ENCODE measurements at regions not wholly inside any gene's neighbourhood (a gene's known extent, or its start where the extent isn't known, plus 50 kb on each side); places are given as distances from the start of the nearest gene placed in this dataset.
"Not testable (repeated sequence)": the region's sequence is repeated elsewhere in the genome, so short reads cannot be mapped to it uniquely, and the experiment has no call there.

GRCh38 chr5:67921004-67921601, 294.5 kb upstream of the PIK3R1 start:
- H3K9me3 ChIP-seq (ENCODE audit: control insufficient read depth in 5 of 5, low read length in 5 of 5), result peaks cover 0 to 6% (median 0%) of the 10 kb centered on the region in 5 donors

GRCh38 chr5:67919532-67919931, 296.0 kb upstream of the PIK3R1 start:
- not testable (repeated sequence) for H3K27ac ChIP-seq (ENCODE audit: low read depth, low read length); H3K9me3 ChIP-seq (ENCODE audit: control insufficient read depth in 5 of 5, low read length in 5 of 5); H3K4me3 ChIP-seq (ENCODE audit: low read depth in 1 of 5, low read length in 5 of 5); H3K9ac ChIP-seq (ENCODE audit: low read length in 5 of 5); H3K36me3 ChIP-seq (ENCODE audit: control insufficient read depth in 5 of 5, insufficient read depth in 5 of 5, low read length in 5 of 5); H3K27me3 ChIP-seq (ENCODE audit: control insufficient read depth in 5 of 5, insufficient read depth in 4 of 5, low read length in 5 of 5)
- peaks cover 0 to 31% (median 14%) of the 10 kb centered on the region in 5 donors for H3K4me1 ChIP-seq (ENCODE audit: control insufficient read depth in 5 of 5, insufficient read depth in 5 of 5, low read length in 5 of 5)

More at GRCh38 chr5:67921004-67921601, 294.5 kb upstream of the PIK3R1 start:
- no peak overlapping the region for H3K9ac ChIP-seq (ENCODE audit: low read length in 5 of 5)
- H3K27me3 ChIP-seq (ENCODE audit: control insufficient read depth in 5 of 5, insufficient read depth in 4 of 5, low read length in 5 of 5), result no peaks in the 10 kb centered on the region
- H3K27ac ChIP-seq (ENCODE audit: low read depth, low read length), result no peak overlapping the region
- no peak overlapping the region for H3K4me3 ChIP-seq (ENCODE audit: low read depth in 1 of 5, low read length in 5 of 5)
- no peaks in the 10 kb centered on the region for H3K36me3 ChIP-seq (ENCODE audit: control insufficient read depth in 5 of 5, insufficient read depth in 5 of 5, low read length in 5 of 5)
- peaks cover 0 to 16% (median 2%) of the 10 kb centered on the region in 5 donors for H3K4me1 ChIP-seq (ENCODE audit: control insufficient read depth in 5 of 5, insufficient read depth in 5 of 5, low read length in 5 of 5)

GRCh38 chr5:67917561-67917960, 298.0 kb upstream of the PIK3R1 start:
- Histone ChIP-seq H3K27ac (ENCODE audit: low read depth, low read length) (no peak overlapping the region), H3K4me3 (ENCODE audit: low read depth in 1 of 5, low read length in 5 of 5) (no peak overlapping the region), H3K9ac (ENCODE audit: low read length in 5 of 5) (no peak overlapping the region), H3K9me3 (ENCODE audit: control insufficient read depth in 5 of 5, low read length in 5 of 5) (peaks cover 0 to 6% (median 0%) of the 10 kb centered on the region in 5 donors), H3K27me3 (ENCODE audit: control insufficient read depth in 5 of 5, insufficient read depth in 4 of 5, low read length in 5 of 5) (no peaks in the 10 kb centered on the region), H3K36me3 (ENCODE audit: control insufficient read depth in 5 of 5, insufficient read depth in 5 of 5, low read length in 5 of 5) (no peaks in the 10 kb centered on the region), H3K4me1 (ENCODE audit: control insufficient read depth in 5 of 5, insufficient read depth in 5 of 5, low read length in 5 of 5) (peaks cover 0 to 35% (median 19%) of the 10 kb centered on the region in 5 donors)

- Histone ChIP-seq H3K4me1 (ENCODE audit: control insufficient read depth in 5 of 5, insufficient read depth in 5 of 5, low read length in 5 of 5) (peaks cover 0 to 15% (median 14%) of the 10 kb centered on the region in 5 donors), H3K27ac (ENCODE audit: low read depth, low read length) (no peak overlapping the region), H3K27me3 (ENCODE audit: control insufficient read depth in 5 of 5, insufficient read depth in 4 of 5, low read length in 5 of 5) (no peaks in the 10 kb centered on the region), H3K9ac (ENCODE audit: low read length in 5 of 5) (no peak overlapping the region), H3K9me3 (ENCODE audit: control insufficient read depth in 5 of 5, low read length in 5 of 5) (no peaks in the 10 kb centered on the region), H3K36me3 (ENCODE audit: control insufficient read depth in 5 of 5, insufficient read depth in 5 of 5, low read length in 5 of 5) (no peaks in the 10 kb centered on the region), H3K4me3 (ENCODE audit: low read depth in 1 of 5, low read length in 5 of 5) (no peak overlapping the region)
Measured at GRCh38 chr5:67910546-67910945, 305.0 kb upstream of the PIK3R1 start.

- H3K9ac ChIP-seq (ENCODE audit: low read length in 5 of 5), result no peak overlapping the region
- H3K36me3 ChIP-seq (ENCODE audit: control insufficient read depth in 5 of 5, insufficient read depth in 5 of 5, low read length in 5 of 5), result no peaks in the 10 kb centered on the region
- H3K4me1 ChIP-seq (ENCODE audit: control insufficient read depth in 5 of 5, insufficient read depth in 5 of 5, low read length in 5 of 5), result peaks cover 0 to 6% (median 0%) of the 10 kb centered on the region in 5 donors
- H3K27me3 ChIP-seq (ENCODE audit: control insufficient read depth in 5 of 5, insufficient read depth in 4 of 5, low read length in 5 of 5), result no peaks in the 10 kb centered on the region
- H3K27ac ChIP-seq (ENCODE audit: low read depth, low read length), result no peak overlapping the region
- H3K4me3 ChIP-seq (ENCODE audit: low read depth in 1 of 5, low read length in 5 of 5), result no peak overlapping the region
- H3K9me3 ChIP-seq (ENCODE audit: control insufficient read depth in 5 of 5, low read length in 5 of 5), result no peaks in the 10 kb centered on the region
Measured at GRCh38 chr5:67908126-67908765, 307.3 kb upstream of the PIK3R1 start.

GRCh38 chr5:67904366-67904765, 311.2 kb upstream of the PIK3R1 start:
- Histone ChIP-seq H3K36me3 (ENCODE audit: control insufficient read depth in 5 of 5, insufficient read depth in 5 of 5, low read length in 5 of 5) (no peaks in the 10 kb centered on the region), H3K27ac (ENCODE audit: low read depth, low read length) (no peak overlapping the region)

DNA sequence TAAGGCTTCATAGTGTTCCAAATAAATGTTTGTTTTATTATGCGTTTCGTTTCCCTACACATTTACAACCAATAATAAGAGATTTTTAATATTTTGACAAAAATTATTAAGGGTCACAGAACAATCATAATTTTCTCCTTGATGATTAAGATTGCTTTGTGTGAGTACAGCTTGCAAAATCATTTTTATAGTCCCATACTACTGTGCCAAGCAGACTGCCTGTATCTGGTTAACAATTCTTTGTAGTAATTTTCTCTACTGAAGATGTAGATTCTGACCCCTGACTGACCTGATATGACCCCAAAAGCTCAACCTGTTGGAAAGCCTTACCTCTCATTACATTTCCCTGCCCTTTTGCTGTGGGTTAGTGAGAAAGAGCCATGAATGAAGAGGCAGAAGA, 311.9 kb upstream of the PIK3R1 start:
- H3K9me3 ChIP-seq (ENCODE audit: control insufficient read depth in 5 of 5, low read length in 5 of 5), result no peaks in the 10 kb centered on the region
- no peak overlapping the region for H3K27ac ChIP-seq (ENCODE audit: low read depth, low read length)
- no peaks in the 10 kb centered on the region for H3K36me3 ChIP-seq (ENCODE audit: control insufficient read depth in 5 of 5, insufficient read depth in 5 of 5, low read length in 5 of 5)
- no peaks in the 10 kb centered on the region for H3K27me3 ChIP-seq (ENCODE audit: control insufficient read depth in 5 of 5, insufficient read depth in 4 of 5, low read length in 5 of 5)
- no peak overlapping the region for H3K9ac ChIP-seq (ENCODE audit: low read length in 5 of 5)
- no peak overlapping the region for H3K4me3 ChIP-seq (ENCODE audit: low read depth in 1 of 5, low read length in 5 of 5)
- peaks cover 0 to 4% (median 0%) of the 10 kb centered on the region in 5 donors for H3K4me1 ChIP-seq (ENCODE audit: control insufficient read depth in 5 of 5, insufficient read depth in 5 of 5, low read length in 5 of 5)

More at GRCh38 chr5:67904366-67904765, 311.2 kb upstream of the PIK3R1 start:
- peaks cover 0 to 4% (median 0%) of the 10 kb centered on the region in 5 donors for H3K4me1 ChIP-seq (ENCODE audit: control insufficient read depth in 5 of 5, insufficient read depth in 5 of 5, low read length in 5 of 5)
- no peaks in the 10 kb centered on the region for H3K27me3 ChIP-seq (ENCODE audit: control insufficient read depth in 5 of 5, insufficient read depth in 4 of 5, low read length in 5 of 5)
- H3K4me3 ChIP-seq (ENCODE audit: low read depth in 1 of 5, low read length in 5 of 5), result no peak overlapping the region
- no peak overlapping the region for H3K9ac ChIP-seq (ENCODE audit: low read length in 5 of 5)
- H3K9me3 ChIP-seq (ENCODE audit: control insufficient read depth in 5 of 5, low read length in 5 of 5), result no peaks in the 10 kb centered on the region

DNA sequence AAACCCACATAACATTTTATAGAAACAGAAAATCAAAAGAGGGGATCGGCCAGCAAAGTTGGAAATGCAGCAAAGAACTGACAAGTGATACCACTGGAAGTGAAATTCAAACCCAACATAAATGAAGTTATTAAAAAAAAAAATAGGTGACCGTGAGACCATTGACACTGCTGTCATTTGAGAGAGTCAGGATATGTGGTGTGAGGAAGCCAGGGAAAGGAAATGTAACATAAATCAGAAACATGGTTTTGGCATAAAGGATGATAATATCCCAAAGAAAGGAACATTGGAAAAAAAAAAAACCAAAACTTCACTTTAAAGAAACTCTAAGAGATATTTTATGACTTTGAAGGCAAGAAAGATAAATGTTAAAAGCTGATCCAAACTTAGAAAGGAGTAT, 312.4 kb upstream of the PIK3R1 start:
- Histone ChIP-seq H3K27me3 (ENCODE audit: control insufficient read depth in 5 of 5, insufficient read depth in 4 of 5, low read length in 5 of 5) (no peaks in the 10 kb centered on the region), H3K4me1 (ENCODE audit: control insufficient read depth in 5 of 5, insufficient read depth in 5 of 5, low read length in 5 of 5) (peaks cover 0 to 6% (median 1%) of the 10 kb centered on the region in 5 donors), H3K4me3 (ENCODE audit: low read depth in 1 of 5, low read length in 5 of 5) (no peak overlapping the region), H3K36me3 (ENCODE audit: control insufficient read depth in 5 of 5, insufficient read depth in 5 of 5, low read length in 5 of 5) (no peaks in the 10 kb centered on the region), H3K9me3 (ENCODE audit: control insufficient read depth in 5 of 5, low read length in 5 of 5) (no peaks in the 10 kb centered on the region), H3K27ac (ENCODE audit: low read depth, low read length) (no peak overlapping the region), H3K9ac (ENCODE audit: low read length in 5 of 5) (no peak overlapping the region)

DNA sequence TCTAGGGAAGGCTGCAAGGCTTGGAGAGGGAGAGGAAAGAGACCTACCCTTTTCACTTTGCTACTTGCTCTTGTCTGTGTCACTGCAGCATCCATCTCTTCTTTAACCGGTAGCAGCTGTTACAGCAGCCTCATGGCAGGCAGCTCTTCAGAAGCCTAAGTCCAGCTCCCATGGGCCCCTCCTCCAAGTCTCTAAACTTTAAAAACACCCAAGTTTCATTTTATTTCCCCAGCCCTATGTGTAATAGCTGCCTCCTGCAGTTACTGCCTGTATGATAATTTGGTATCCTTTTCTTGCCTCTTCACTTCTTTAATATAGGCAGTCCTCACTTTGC, 313.1 kb upstream of the PIK3R1 start:
- Histone ChIP-seq H3K4me1 (ENCODE audit: control insufficient read depth in 5 of 5, insufficient read depth in 5 of 5, low read length in 5 of 5) (peaks cover 0 to 13% (median 8%) of the 10 kb centered on the region in 5 donors), H3K9me3 (ENCODE audit: control insufficient read depth in 5 of 5, low read length in 5 of 5) (no peaks in the 10 kb centered on the region), H3K9ac (ENCODE audit: low read length in 5 of 5) (no peak overlapping the region), H3K27ac (ENCODE audit: low read depth, low read length) (no peak overlapping the region), H3K27me3 (ENCODE audit: control insufficient read depth in 5 of 5, insufficient read depth in 4 of 5, low read length in 5 of 5) (no peaks in the 10 kb centered on the region), H3K4me3 (ENCODE audit: low read depth in 1 of 5, low read length in 5 of 5) (no peak overlapping the region), H3K36me3 (ENCODE audit: control insufficient read depth in 5 of 5, insufficient read depth in 5 of 5, low read length in 5 of 5) (no peaks in the 10 kb centered on the region)

DNA sequence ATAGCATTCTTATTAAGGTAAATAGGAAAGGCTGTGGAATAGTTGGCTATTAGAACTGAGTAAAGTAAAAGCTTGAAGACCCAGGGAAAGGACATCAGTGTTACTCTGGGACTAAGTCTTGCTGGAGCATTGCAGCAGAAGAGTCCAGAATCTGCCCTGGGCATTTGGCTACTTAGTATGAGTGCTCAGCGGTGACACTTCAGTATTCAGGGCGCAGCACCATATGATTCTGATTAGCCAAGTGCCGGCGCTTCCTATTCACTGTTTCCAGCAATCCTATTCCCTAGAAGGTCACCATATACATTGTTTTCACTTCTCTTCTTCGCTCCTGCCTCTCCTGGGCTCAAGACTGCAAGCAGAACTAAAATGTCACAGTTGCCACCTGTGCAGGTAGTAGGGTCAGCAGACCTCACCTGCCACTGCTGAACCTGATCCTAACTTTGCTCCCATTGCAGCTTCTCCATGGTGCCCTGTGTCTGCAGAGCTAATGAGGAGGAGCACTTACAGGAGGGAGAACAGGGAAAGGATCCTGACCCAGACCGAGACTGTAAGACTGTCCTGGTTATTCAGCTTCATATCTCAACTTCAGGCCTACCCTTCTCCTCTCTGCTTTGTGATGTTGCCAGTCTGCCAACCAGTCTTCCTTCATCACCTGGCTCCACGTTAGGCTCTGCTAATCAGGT, 313.6 kb upstream of the PIK3R1 start:
- Histone ChIP-seq H3K4me1 (ENCODE audit: control insufficient read depth in 5 of 5, insufficient read depth in 5 of 5, low read length in 5 of 5) (peaks cover 0 to 15% (median 13%) of the 10 kb centered on the region in 5 donors), H3K9me3 (ENCODE audit: control insufficient read depth in 5 of 5, low read length in 5 of 5) (no peaks in the 10 kb centered on the region), H3K36me3 (ENCODE audit: control insufficient read depth in 5 of 5, insufficient read depth in 5 of 5, low read length in 5 of 5) (no peaks in the 10 kb centered on the region), H3K9ac (ENCODE audit: low read length in 5 of 5) (no peak overlapping the region), H3K27me3 (ENCODE audit: control insufficient read depth in 5 of 5, insufficient read depth in 4 of 5, low read length in 5 of 5) (no peaks in the 10 kb centered on the region), H3K4me3 (ENCODE audit: low read depth in 1 of 5, low read length in 5 of 5) (no peak overlapping the region), H3K27ac (ENCODE audit: low read depth, low read length) (no peak overlapping the region)

All from subcutaneous abdominal adipose tissue (tissue), 5 donors.